G401 (cell line): ENCODE measurements at regions not wholly inside any gene's neighbourhood (a gene's known extent, or its start where the extent isn't known, plus 50 kb on each side); places are given as distances from the start of the nearest gene placed in this dataset.
A peak's percentile ranks its signal among the peaks of the same experiment; 100 is the strongest.
"Not testable (repeated sequence)": the region's sequence is repeated elsewhere in the genome, so short reads cannot be mapped to it uniquely, and the experiment has no call there.

Experiments used
- DNase-seq: peaks from one replicate; pipeline ENCODE4 v3.0.0-alpha.2; 2015; ENCODE audit warnings: low spot score
- in situ Hi-C: cut with HindIII; loops from 2 replicates; pipeline ENCODE4 v1.10.0; 2016; ENCODE audit warnings: low sequenced_read_pairs, mixed read lengths

GRCh38 chrY:12357204-12357603 lies 343.8 kb upstream of the USP9Y start:
- DNase-seq: no peak
- in situ Hi-C loops: no loop called here

DNA sequence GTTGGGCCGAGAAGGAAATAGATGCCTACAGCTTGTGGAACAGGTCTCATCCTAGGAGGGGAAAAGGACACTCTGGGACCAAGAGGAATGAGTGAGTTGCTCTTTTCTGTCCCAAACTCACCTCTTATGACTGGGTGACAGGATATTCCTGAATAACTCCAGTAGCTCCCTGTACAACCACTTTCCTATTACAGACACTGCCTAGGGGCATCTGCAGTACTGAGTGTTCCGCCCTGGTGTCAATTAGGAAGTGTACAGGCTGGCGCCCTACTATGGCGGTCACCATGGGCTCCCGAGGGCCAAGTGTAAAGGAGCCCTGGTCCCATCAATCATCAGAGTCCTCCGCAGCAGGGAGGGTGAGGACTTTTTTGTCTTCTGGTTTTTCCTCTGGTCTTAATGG lies 343.4 kb upstream of the USP9Y start:
- DNase-seq: no peak

DNA sequence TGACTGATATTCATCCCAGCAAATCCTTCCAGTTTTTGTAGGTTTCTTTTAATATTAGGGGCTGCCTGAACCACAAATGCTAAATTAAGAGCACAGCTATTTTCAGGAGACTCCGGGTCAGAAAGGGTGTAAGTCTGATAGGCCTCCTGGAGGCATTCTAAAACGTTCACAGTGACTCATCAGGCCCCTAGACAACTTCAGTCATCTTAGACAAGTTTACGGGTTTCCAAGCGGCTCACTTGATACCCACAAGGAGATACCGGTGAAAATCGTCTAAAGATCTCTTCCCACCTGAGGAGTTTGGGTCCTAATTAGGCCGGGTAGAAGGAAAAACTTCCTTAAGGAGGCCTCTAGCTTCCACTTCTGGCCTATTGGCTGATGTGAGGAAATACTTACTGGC lies 342.7 kb upstream of the USP9Y start:
- DNase-seq: no peak
- in situ Hi-C loops: no loop called here

More for the DNA sequence above, 343.4 kb upstream of the USP9Y start:
- in situ Hi-C loops: no loop called here

- in situ Hi-C loops: no loop called here
- no peak for DNase-seq
These were observed 341.2 kb upstream of the USP9Y start for GRCh38 chrY:12359867-12360266.

- DNase-seq: no peak
- in situ Hi-C loops: no loop called here
These were observed 340.5 kb upstream of the USP9Y start for GRCh38 chrY:12360496-12360895.

GRCh38 chrY:12365311-12365910 lies 335.6 kb upstream of the USP9Y start:
- no peak for DNase-seq
- in situ Hi-C loops: no loop called here

- in situ Hi-C loops, DNase-seq: not testable (repeated sequence)
These were observed 326.4 kb upstream of the USP9Y start for GRCh38 chrY:12374588-12374987.

- in situ Hi-C loops, DNase-seq: not testable (repeated sequence)
These were observed 309.1 kb upstream of the USP9Y start for GRCh38 chrY:12391655-12392559.

GRCh38 chrY:12393190-12393589 lies 307.8 kb upstream of the USP9Y start:
- DNase-seq: no peak
- in situ Hi-C loops: no loop called here

- in situ Hi-C loops, DNase-seq: not testable (repeated sequence)
These were observed 305.5 kb upstream of the USP9Y start for GRCh38 chrY:12395381-12396120.

- in situ Hi-C loops: no loop called here
- DNase-seq: no peak
These were observed 297.1 kb upstream of the USP9Y start for GRCh38 chrY:12403916-12404315.

DNA sequence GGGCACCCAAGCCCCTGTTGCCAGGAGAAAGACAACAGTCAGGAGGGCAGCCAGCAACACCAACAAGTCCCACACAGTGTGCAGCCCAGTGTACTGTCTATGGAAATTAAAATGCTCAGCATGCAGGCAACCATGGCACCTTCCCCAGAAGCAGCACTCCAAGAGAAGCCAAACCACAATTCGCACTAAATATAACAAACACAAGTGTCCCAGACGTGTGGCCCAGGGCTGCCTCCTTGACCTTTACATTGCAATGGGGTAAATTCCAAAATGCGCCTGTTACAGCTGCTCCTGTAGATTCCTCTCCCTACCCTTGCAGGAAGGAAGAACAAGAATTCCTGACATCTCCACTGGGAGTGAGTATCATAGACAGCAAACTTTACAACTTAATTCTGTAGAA lies 292.8 kb upstream of the USP9Y start:
- no peak for DNase-seq
- in situ Hi-C loops: no loop called here

DNA sequence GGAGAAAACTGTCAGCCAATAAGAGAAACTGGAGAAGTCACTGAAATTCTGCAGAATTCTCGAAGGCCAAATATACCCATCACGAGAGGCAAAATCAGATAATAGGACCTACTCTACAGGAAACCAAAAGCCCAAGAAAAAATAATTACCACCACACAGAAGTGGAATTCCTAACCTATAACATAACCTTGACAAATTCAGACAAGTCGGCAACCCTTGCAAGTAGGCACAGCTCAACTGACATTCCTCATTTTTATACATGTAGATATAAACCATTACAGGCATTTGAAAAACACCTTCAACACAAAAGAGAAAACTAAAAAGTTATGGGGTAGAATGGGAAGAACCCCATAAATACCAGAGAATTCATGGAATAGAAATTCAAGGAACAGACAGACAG lies 290.3 kb upstream of the USP9Y start:
- in situ Hi-C loops: no loop called here
- DNase-seq: no peak

GRCh38 chrY:12421072-12421787 lies 279.8 kb upstream of the USP9Y start:
- in situ Hi-C loops: no loop called here
- DNase-seq: peak; percentile 9

DNA sequence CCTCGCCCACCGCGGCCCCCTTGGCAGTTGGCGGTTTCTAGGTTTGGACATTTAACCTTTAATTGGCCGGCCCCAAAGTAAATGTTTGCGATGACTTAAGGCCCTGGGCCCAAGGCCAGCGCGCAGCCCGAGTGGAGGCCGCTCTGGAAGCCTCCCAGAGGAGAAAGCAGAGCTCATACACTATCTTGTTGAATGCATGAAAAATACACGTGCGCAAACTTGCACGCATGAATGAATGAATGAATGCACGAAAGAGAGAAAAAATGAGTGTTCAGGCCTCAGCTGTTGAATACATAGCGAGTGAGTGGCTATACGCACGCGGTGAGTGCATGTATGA lies 279.3 kb upstream of the USP9Y start:
- in situ Hi-C loops: no loop called here
- no peak for DNase-seq

- in situ Hi-C loops: no loop called here
- no peak for DNase-seq
These were observed 278.5 kb upstream of the USP9Y start for GRCh38 chrY:12422536-12422935.

DNA sequence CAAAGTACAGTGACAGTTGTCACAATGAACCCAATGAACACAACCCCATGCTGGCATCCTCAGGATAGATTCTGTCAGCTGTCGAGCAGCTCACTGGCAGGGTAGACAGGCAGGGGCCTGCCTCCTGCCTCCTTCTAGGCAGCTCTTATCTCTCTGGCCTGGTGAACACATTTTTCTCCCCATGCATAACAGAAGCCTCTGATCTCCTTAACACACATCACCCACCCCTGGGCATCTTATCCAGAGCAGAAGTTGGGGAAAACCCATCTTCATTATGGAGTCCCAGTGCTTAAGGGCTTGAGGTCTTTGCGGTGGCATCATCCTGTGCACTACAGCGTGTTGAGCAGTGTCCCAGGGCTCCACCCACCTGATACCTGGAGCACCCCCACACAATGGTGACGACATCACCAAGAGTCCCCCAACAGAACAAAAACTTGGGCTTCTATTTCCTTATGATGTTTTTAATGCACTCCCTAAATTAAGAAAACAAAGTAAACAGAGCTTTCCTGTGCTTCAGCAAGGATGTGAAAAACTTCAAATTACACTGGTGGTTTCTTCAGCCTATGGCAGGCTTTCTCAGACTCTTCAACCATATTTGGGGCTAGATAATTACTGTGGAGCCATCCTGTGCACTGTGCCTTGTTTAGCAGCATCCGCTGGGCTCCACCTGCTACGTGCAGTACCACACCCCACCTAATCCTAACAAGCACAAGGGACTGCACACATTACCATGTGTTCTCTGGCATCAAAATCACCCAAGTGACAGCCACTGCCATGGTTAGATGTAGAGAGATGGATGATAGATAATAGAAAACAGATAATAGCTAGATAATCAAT lies 277.4 kb upstream of the USP9Y start:
- DNase-seq: no peak
- in situ Hi-C loops: no loop called here

GRCh38 chrY:12425506-12425905 lies 275.5 kb upstream of the USP9Y start:
- in situ Hi-C loops: no loop called here
- no peak for DNase-seq

DNA sequence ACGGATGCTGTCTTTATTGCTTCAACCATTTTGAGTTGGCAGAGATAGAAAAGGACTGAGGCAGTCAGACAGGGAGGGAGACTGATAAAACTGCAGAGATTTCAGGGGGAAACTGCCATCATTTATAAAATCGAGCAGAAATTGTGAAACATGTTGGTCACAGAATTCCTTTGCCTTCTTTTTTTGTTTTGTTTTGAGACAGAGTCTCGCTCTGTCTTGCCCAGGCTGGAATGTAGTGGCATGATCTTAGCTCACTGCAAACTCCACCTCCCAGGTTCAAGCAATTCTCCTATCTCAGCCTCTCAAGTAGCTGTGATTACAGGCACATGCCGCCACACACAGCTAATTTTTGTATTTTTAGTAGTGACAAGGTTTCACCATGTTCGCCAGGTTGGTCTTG lies 273.7 kb upstream of the USP9Y start:
- in situ Hi-C loops: no loop called here

More for the DNA sequence above, 273.7 kb upstream of the USP9Y start:
- DNase-seq: no peak
